ENCODE measurements at regions not wholly inside any gene's neighbourhood (a gene's known extent, or its start where the extent isn't known, plus 50 kb on each side); places are given as distances from the start of the nearest gene placed in this dataset.

DNA sequence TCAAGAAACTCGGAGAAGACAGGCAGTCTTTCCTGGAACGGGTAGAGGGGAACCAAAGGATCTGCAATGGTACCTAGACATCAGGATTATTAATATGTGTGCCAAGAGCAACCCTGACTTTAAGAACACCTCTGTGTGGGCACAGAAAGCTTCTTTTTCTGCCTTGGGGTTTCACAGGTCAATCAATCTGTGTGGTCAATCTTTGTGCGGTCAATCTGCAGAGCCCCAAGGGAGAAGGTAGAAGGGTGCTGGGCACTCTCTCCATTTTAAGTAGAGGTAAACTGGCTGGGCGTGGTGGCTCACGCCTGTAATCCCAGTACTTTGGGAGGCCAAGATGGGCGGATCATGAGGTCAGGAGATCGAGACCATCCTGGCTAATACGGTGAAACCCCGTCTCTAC is 100.7 kb downstream of the ARF6 start:
- TF ChIP-seq RAD21 (IDR thresholded peaks at IDR 0.05): no peak
- TF ChIP-seq RXRA (IDR thresholded peaks at IDR 0.05): no peak
- no peak for TF ChIP-seq CTCF (IDR thresholded peaks at IDR 0.05; ENCODE audit: low read depth, low read length, missing input control)
- TF ChIP-seq, protein P1, sequence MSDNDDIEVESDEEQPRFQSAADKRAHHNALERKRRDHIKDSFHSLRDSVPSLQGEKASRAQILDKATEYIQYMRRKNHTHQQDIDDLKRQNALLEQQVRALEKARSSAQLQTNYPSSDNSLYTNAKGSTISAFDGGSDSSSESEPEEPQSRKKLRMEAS (IDR thresholded peaks at IDR 0.05): no peak
- no peak for TF ChIP-seq YY1 (IDR thresholded peaks at IDR 0.05)
- TF ChIP-seq EGR1 (IDR thresholded peaks at IDR 0.05; ENCODE audit: low read depth in 2 of 2): no peak
- no peak for TF ChIP-seq HNF4A (conservative IDR thresholded peaks at IDR 0.05)
- no peak for TF ChIP-seq TAF1 (conservative IDR thresholded peaks at IDR 0.05)
- no peak for TF ChIP-seq JUND (IDR thresholded peaks at IDR 0.05)
- TF ChIP-seq REST (IDR thresholded peaks at IDR 0.05): no peak
- TF ChIP-seq SP1 (IDR thresholded peaks at IDR 0.05): no peak
- TF ChIP-seq GABPA (IDR thresholded peaks at IDR 0.05 in 1 of 2, conservative IDR thresholded peaks at IDR 0.05 in 1 of 2): no peak
